ENCODE measurements at regions not wholly inside any gene's neighbourhood (a gene's known extent, or its start where the extent isn't known, plus 50 kb on each side); places are given as distances from the start of the nearest gene placed in this dataset.

DNA sequence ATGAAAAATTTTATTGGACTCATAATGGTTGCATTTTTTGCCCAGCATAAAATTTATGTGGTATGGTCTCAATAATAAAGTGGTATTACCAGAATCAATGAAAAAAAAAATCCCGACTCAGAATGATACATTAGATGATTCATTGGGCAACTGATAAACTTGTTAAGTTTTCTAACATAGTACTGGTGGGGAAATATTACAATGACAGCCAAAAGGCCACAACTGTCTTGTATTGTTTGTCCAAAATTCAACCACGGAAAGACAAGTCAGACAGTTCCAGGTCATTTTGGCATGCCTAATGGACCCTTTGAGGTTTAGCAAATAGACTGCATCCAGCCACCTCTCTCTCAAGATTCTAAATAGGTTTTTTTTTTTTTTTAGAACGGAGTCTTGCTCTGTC, 70.5 kb upstream of the TRIM9 start:
- POLR2A ChIA-PET = no interaction called here
- peaks cover 8% of the 10 kb centered on the region for H3K27me3 ChIP-seq (ENCODE audit: control insufficient read depth, insufficient read depth, low read length)
- DNase-seq (ENCODE audit: low read depth, low spot score) = no peak

DNA sequence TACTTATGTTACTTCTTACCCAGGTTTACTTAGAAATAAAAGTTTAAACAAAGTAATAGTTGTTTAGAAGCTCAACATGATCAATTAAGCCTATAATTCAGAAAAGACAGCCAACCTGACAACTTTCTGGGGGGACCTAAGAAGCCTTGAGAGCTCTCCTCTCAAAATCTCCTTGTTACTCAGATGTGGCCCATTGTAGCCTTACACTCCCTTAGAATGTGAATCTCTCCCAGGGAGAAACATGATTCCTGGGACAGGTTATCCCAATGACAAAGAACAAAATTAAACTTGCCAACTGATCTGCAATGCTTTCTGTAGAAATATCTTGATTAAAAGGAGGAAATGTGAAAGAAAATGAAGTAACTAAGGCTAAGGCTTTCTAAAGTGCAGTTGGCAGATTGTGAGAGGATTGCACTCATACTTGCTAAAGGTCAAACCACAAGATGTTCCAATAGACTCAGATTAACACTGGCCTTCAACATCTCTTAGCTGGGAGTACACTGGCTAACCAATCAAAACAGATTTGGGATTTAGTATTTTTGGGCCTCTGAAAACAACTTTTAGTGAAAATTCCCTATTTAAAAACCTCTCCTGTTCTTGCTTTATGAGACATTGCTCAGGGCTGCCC, 72.3 kb upstream of the TMX1 start:
- ChIA-PET POLR2A (no interaction called here), CTCF (interaction anchor here (0.5 to 1.2 kb wide), 2 partner anchors 73 to 214 kb away, joined by 3 to 4 read pairs; no protein-coding TSS in a partner anchor)
- no peak for DNase-seq (ENCODE audit: low read depth, low spot score)
- H3K9me3 ChIP-seq (ENCODE audit: control insufficient read depth, insufficient read depth, low read length) = no peaks in the 10 kb centered on the region
- no peak for TF ChIP-seq CTCF (IDR thresholded peaks at IDR 0.05; ENCODE audit: low read depth, low read length)
- H3K27me3 ChIP-seq (ENCODE audit: control insufficient read depth, insufficient read depth, low read length) = peaks cover 8% of the 10 kb centered on the region
- no peak overlapping the region for H3K27ac ChIP-seq (ENCODE audit: low read depth, low read length)
- H3K4me3 ChIP-seq (ENCODE audit: low read depth, low read length) = no peak overlapping the region

More for the DNA sequence above, 70.5 kb upstream of the TRIM9 start:
- TF ChIP-seq CTCF (IDR thresholded peaks at IDR 0.05; ENCODE audit: low read depth, low read length) = no peak
- H3K4me3 ChIP-seq (ENCODE audit: low read depth, low read length) = no peak overlapping the region
- no peaks in the 10 kb centered on the region for H3K9me3 ChIP-seq (ENCODE audit: control insufficient read depth, insufficient read depth, low read length)
- CTCF ChIA-PET = no interaction called here
- H3K27ac ChIP-seq (ENCODE audit: low read depth, low read length) = no peak overlapping the region

DNA sequence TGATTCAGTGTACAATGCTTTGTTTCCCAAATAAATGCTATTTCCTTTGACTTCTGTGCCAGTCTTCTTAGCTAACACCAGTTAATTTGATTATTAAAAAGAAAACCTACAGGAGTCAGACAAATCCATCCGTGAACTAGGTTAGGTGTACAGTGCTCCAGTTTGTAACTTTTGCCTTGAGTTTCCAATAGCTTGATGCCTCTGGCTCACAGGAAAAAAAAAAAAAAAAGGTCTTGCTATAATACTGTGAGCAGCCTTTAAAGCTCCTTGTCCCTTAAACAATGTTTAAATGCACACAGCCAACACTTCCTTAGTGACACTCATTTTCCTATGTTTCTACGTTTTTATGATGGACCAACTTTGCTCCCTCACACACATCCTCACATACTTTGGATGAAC, 71.8 kb upstream of the TMX1 start:
- Histone ChIP-seq H3K27me3 (ENCODE audit: control insufficient read depth, insufficient read depth, low read length) (peaks cover 8% of the 10 kb centered on the region), H3K27ac (ENCODE audit: low read depth, low read length) (no peak overlapping the region), H3K4me3 (ENCODE audit: low read depth, low read length) (no peak overlapping the region), H3K9me3 (ENCODE audit: control insufficient read depth, insufficient read depth, low read length) (no peaks in the 10 kb centered on the region)
- POLR2A ChIA-PET = no interaction called here
- no peak for DNase-seq (ENCODE audit: low read depth, low spot score)
- CTCF ChIA-PET = interaction anchor here (1.2 kb wide), 1 partner anchor 215 kb away, joined by 3 read pairs; no protein-coding TSS in a partner anchor
- TF ChIP-seq CTCF (IDR thresholded peaks at IDR 0.05; ENCODE audit: low read depth, low read length) = no peak

- ChIA-PET CTCF (no interaction called here), POLR2A (no interaction called here)
- peaks cover 6% of the 10 kb centered on the region for H3K27me3 ChIP-seq (ENCODE audit: control insufficient read depth, insufficient read depth, low read length)
- TF ChIP-seq CTCF (IDR thresholded peaks at IDR 0.05; ENCODE audit: low read depth, low read length) = no peak
- H3K9me3 ChIP-seq (ENCODE audit: control insufficient read depth, insufficient read depth, low read length) = no peaks in the 10 kb centered on the region
- H3K4me3 ChIP-seq (ENCODE audit: low read depth, low read length) = no peak overlapping the region
- no peak overlapping the region for H3K27ac ChIP-seq (ENCODE audit: low read depth, low read length)
- DNase-seq (ENCODE audit: low read depth, low spot score) = no peak
Measured at GRCh38 chr14:51173863-51174262, 66.2 kb upstream of the TMX1 start.

- DNase-seq (ENCODE audit: low read depth, low spot score) = no peak
- CTCF ChIA-PET = interaction anchor here (0.6 kb wide), 1 partner anchor 124 kb away, joined by 7 read pairs; no protein-coding TSS in a partner anchor
- no peak overlapping the region for H3K4me3 ChIP-seq (ENCODE audit: low read depth, low read length)
- POLR2A ChIA-PET = no interaction called here
- no peak overlapping the region for H3K27ac ChIP-seq (ENCODE audit: low read depth, low read length)
- peaks cover 15% of the 10 kb centered on the region for H3K27me3 ChIP-seq (ENCODE audit: control insufficient read depth, insufficient read depth, low read length)
- no peaks in the 10 kb centered on the region for H3K9me3 ChIP-seq (ENCODE audit: control insufficient read depth, insufficient read depth, low read length)
- TF ChIP-seq CTCF (IDR thresholded peaks at IDR 0.05; ENCODE audit: low read depth, low read length) = no peak
Measured at GRCh38 chr14:51176839-51177238, 63.2 kb upstream of the TMX1 start.

Data from AG04450 (cell line).